Hematopoietic multipotent progenitor cell treated with erythropoietin and hydrocortisone succinate and interleukin-3 and kit ligand, for 17 days (in vitro differentiated cells): ENCODE measurements at regions not wholly inside any gene's neighbourhood (a gene's known extent, or its start where the extent isn't known, plus 50 kb on each side); places are given as distances from the start of the nearest gene placed in this dataset.

Source experiments
- DNase-seq: peaks from one replicate; pipeline ENCODE4 v3.0.0-alpha.2; 2015; ENCODE audit warnings: low spot score

GRCh38 chr9:119649205-119649604 lies 280.0 kb upstream of the BRINP1 start:
- DNase-seq: no peak

GRCh38 chr9:119639287-119639955 lies 270.2 kb upstream of the BRINP1 start:
- DNase-seq: no peak

GRCh38 chr9:119634006-119634405 lies 264.8 kb upstream of the BRINP1 start:
- DNase-seq: no peak

GRCh38 chr9:119611565-119611964 lies 242.3 kb upstream of the BRINP1 start:
- DNase-seq: no peak

GRCh38 chr9:119609277-119609971 lies 240.2 kb upstream of the BRINP1 start:
- DNase-seq: no peak

GRCh38 chr9:119601632-119602031 lies 232.4 kb upstream of the BRINP1 start:
- DNase-seq: no peak

- no peak for DNase-seq
Observed at GRCh38 chr9:119597499-119597898, 228.3 kb upstream of the BRINP1 start.

- DNase-seq: no peak
Observed at GRCh38 chr9:119596703-119597102, 227.5 kb upstream of the BRINP1 start.

GRCh38 chr9:119588874-119589744 lies 219.9 kb upstream of the BRINP1 start:
- DNase-seq: no peak

GRCh38 chr9:119577881-119578280 lies 208.6 kb upstream of the BRINP1 start:
- DNase-seq: no peak

- no peak for DNase-seq
Observed at GRCh38 chr9:119559986-119560385, 190.8 kb upstream of the BRINP1 start.

GRCh38 chr9:119559056-119559455 lies 189.8 kb upstream of the BRINP1 start:
- no peak for DNase-seq

- no peak for DNase-seq
Observed at GRCh38 chr9:119556129-119556875, 187.1 kb upstream of the BRINP1 start.

- no peak for DNase-seq
Observed at GRCh38 chr9:119544492-119544891, 175.3 kb upstream of the BRINP1 start.

GRCh38 chr9:119537138-119537537 lies 167.9 kb upstream of the BRINP1 start:
- DNase-seq: no peak

GRCh38 chr9:119533504-119533903 lies 164.3 kb upstream of the BRINP1 start:
- no peak for DNase-seq

GRCh38 chr9:119526698-119527097 lies 157.5 kb upstream of the BRINP1 start:
- DNase-seq: no peak

GRCh38 chr9:119523508-119523907 lies 154.3 kb upstream of the BRINP1 start:
- DNase-seq: no peak

GRCh38 chr9:119522381-119522780 lies 153.1 kb upstream of the BRINP1 start:
- no peak for DNase-seq

GRCh38 chr9:119509291-119509905 lies 140.2 kb upstream of the BRINP1 start:
- no peak for DNase-seq

- DNase-seq: no peak
Observed at GRCh38 chr9:119501374-119501773, 132.1 kb upstream of the BRINP1 start.
